NCI-H446 treated with DMSO at 0.1 percent for 48 hours (cell line): ENCODE measurements at regions not wholly inside any gene's neighbourhood (a gene's known extent, or its start where the extent isn't known, plus 50 kb on each side); places are given as distances from the start of the nearest gene placed in this dataset.

Experiments used
- DNase-seq: peaks from one replicate; lab custom pipeline; 2025; lab: John Stamatoyannopoulos, UW

DNA sequence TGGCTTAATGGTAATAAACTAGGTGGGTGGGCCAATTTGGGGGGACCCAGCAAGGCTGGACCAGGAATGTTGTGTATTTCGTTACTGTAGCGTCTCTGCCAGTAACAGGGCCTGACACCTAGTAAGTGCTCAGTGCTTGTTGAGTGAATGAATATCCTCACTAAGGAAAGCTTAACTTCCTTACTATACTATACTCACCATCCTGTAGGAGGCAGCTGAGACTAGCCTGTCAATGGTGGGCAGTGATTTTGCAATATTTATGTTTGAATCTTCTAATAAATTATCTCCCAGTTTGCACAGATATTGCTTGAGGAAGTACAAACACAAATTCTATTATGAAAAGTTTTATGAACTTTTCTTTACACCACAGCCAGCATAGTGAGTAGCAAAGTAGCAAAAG lies 370.7 kb upstream of the SYT4 start:
- DNase-seq, result no peak

DNA sequence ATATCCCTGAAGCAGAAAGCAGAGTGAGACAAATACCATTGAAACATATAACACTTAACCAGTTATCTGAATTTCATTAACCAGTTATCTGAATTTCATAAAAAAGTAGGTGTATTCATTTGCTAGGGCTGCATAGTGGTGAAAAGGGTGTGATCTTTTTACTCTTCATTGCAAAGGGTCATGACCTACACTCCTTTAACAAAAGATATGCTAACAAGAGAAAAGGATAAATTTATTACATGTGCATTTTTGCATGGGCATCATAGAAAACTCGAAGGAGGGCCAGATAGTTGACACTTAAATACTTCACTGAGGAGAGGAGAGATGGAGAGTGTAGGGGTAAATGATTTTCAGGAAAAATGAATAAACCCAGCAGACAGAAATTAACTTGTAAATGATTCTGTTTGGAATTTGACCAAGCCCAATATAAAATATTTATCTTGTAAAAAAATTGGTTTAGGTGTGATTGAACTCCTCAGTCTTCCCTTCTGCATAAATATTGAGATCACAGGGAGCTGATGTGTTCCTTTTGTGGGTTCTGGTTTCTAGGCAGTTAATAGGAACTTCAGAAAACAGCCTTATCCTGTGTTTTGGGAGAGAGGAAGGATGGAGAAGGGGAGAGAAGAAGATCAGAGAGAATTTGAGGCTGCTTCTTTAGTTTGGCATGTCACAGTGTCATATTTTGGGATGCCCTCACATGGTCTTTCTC lies 372.5 kb upstream of the SYT4 start:
- DNase-seq, result no peak

DNA sequence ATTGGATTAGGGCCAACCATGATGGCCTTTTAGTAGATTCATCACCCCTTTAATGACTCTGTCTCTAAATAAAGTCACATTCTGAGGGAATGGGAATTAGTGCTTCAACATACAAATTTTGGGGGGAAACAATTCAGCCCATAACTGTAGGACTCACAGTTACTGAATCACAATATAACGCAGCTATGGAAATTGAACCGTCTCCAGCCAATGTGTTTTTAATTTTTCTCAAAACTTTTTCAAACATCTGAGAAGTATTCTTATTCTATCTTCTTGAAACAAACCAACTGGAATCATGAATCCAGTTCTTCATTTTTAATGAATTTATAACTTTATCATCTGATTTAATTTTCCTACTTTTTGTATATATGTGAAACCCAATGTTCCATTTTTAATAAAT lies 373.1 kb upstream of the SYT4 start:
- no peak for DNase-seq

DNA sequence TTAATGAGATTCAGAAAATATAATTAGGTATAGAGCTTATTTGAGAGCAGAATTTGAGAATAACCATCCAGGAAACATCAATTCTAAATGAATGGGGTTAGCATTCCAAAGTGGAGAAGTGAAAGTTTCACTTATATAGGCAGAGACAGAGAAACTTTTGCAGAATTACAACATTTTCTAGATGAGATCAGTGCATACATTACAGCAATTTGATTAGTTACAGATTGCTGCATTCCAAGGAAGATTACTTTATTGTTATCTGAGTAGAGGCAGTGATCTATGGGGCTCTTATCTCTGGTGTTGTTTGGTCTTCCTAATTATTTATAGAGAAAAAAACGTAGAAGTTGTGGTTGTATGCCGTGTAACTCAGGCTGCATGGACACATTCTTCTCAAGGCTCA lies 373.8 kb upstream of the SYT4 start:
- no peak for DNase-seq

DNA sequence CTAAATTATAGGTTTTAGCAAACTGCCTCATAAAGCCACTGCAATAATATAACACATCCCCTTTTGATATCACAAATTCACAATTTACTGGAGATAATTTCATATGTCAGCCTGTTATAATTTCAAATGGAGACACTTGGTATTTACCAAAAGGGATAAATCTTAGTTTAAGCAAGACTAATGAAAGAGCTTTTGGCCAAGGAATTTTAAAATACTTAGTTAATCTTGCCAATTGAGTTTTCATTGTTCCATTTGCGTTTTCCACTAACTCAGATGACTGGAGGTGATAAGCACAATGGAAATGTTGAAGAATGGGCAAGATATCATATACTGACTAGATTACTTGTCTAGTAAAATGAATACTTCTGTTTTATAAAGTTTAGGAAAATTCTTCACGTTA lies 379.3 kb upstream of the SYT4 start:
- no peak for DNase-seq

DNA sequence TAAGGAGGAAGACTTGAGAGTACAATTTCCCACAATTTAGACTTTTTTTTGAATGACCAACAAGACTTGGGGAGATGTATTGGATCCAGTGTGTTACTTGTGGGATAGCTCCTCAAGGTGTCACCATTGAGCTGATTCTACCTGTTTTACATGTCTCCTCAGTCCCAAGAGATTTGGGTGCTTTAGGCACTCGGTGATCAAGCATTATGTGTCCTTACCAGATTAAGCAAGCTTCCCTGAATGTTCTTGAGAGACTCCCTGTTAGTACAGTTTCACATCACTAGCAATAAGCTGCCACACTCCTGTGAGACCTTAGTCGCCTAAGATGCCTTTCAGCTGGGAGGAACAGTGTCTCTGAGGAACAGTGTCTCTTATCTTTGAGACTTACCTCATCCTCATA lies 384.3 kb upstream of the SYT4 start:
- DNase-seq, result peak; percentile 27

DNA sequence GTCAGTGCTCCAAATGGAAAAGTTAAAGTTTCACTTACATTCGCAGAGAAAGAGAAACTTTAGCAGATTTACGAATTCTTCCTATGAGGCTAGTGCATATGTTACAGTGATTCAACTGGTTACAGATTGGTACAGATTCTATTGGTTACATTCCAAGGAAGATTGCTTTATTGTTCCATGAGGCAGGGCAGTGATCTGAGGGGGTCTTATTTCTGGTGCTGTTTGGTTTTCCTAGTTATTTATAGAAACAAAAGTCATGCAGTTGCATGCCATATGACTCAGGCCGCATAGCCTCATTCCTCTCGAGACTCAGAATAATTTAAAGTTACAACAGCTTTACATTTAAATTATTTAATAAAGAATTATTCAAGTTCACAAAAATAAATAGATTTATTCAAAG lies 385.4 kb upstream of the SYT4 start:
- DNase-seq, result peak; percentile 25

DNA sequence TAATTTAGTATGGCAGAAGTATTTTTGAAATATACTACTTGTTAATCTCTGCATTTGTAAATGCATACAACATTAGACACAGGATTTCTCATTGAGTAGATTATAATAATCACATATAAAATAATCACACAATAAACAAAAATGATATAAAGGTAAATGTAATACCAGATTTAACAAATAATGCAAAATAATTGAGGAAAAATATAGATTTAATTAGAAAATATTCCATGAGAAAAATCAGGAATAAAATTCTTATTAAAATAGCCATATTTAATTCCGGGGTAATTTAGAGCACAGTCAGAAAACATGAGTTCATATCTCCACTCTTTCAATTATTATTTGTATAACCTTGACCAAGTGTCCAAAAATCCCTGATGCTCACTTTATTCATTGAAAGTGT lies 385.9 kb upstream of the SYT4 start:
- DNase-seq, result no peak

DNA sequence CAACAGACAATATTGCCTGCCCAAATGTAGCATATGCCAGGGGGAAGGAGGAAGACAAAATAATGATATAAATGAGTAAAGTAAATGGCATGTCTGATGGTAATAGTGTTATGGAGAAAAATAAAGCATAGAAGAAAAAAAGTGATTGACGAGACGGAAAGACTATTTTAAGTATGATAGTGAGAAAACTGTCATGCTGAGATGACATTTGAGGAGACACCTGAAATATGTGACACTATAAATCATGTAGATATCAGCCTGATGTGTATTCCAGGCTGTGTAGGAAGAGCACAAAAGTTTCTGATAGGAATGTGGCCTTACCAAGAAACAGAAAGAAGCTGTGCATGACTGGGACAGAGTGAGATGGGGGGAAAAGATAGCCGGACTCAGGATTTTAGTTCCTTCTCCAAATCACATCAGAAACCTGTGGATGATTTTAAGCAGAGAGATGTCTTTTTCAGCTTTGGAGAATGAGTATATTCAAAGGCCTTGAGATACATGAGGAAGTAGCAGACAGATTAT lies 387.3 kb upstream of the SYT4 start:
- no peak for DNase-seq

DNA sequence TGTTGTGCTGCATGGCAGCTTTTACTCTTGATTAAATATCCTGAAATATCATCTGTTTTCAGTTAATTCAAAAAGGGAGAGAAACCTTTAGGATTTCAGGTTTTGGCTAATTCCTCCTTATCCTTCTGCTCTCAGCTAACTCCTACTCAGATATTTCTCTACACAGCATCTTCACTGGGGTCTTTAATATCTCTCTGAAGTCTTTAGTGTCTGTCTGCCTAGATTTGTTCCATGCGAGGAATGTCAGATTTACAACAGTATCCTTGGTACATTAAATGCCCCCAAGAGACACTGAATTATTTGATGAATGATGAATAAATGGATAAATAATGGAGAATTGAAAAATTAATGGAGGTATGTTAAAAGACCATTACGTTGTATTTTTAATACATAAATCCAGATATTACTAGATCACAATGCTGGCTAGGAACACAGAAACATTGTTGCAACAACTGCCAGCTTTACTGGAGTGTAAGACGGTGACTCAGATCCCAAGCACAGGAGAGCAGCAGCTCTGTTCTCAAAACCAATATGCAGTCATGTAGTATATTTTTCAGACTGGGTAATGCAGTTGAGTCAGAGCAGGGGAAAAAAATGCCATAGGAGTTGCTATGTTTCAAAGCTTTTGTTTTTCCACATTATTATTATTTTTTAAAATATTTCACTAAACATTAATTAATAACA lies 388.0 kb upstream of the SYT4 start:
- DNase-seq, result peak; percentile 30

DNA sequence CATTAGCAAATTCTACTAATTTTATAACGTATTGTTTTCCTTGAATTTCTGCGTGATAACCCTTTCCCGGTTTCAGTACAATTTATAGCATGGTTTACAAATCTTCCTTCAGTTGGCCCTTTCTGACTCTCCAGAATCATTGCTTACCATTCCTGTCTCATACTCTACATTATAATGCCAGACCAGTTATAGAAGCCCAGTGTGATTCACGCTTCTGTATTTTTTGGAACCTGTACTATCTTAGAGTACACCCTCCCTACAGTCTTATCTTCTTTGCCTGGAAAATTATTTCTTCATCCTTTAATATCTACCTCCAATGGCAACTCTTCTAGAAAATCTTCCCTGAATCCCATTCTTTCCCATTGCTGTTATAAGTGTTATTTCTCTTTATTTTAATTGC lies 391.6 kb upstream of the SYT4 start:
- DNase-seq, result no peak

DNA sequence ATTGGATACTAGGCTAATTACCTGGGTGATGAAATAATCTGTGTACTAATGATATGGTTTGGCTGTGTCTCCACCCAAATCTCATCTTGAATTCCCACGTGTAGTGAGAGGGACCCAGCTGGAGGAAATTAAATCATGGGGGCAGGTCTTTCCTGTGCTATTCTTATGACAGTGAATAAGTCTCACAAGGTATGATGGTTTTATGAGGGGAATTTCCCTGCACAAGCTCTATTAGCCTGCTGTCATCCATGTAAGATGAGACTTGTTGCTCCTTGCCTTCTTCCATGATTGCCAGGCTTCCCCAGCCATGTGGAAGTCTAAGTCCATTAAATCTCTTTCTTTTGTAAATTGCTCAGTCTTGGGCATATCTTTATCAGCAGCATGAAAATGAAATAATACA lies 394.1 kb upstream of the SYT4 start:
- DNase-seq, result no peak

DNA sequence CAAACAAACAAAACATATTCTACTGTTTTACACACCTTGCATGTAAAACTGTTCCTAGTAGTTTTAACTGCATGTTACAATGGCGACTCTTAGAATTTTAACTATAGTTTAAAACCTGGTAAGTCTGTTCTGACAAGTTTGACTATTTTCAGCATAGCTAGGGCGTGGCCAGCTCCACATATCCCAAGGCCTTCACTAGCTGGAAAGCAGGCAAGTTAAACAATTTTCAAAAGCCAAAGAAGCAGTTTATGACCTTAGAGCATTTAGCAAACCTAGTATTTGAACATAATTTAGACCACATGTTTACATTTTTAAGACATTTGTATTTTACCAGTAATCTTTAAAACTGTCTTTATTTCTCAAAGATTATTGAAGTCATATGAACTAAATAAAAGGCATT lies 402.8 kb upstream of the SYT4 start:
- DNase-seq, result no peak

DNA sequence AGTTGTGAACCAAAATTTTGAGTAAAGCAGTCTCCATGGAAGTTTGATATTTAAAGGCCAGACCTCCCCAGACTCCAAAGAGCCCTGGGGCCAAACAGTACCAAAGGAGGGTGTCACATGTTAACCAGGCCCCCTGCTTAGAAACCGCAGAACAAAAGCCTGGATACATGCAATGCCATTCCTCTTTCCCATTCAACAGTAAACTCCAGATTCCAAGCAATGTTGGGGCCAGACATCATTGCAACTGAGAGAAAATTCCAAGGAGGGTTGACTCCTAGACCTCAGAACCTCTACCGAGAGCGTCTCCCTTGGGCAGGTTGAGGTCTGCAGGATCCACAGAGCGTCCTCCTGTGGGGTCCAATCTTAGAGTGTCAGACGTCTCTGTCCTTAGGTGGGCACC lies 404.4 kb upstream of the SYT4 start:
- no peak for DNase-seq

DNA sequence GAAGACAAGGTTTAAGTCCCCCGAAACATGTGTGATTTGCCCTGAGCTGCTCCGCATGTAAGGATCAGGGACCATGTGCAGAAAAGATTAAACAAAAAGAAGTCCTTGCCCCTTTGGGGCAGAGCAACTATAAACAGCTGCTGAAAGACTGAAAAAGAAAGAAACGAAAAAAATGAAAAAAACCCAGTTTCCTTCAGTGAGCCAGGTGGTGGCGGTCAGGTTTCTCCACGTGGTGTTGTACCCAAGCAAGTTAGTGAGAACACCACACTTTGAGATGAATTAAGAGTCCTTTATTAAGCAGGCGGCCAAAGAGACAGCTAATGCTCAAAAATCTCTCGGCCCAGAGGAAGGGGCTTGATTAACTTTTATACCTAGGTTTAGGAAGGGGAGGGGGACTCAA lies 404.9 kb upstream of the SYT4 start:
- DNase-seq, result no peak

DNA sequence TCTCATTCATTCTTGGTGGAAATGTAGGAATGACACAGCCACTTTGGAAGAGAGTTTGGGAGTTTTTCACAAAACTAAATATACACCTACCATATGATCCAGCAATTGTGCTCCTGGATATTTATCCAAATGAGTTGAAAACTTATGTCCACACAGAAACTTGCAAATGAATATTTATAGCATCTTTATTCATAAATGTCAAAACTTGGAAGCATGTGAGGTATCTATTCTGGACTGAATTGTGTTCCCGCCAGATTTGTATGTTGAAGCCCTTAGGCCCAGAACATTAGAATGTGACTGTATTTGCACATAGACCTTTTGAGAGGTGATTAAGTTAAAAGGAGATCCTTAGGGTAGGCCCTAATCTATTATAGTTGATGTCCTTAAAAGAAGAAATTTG lies 409.4 kb upstream of the SYT4 start:
- no peak for DNase-seq

DNA sequence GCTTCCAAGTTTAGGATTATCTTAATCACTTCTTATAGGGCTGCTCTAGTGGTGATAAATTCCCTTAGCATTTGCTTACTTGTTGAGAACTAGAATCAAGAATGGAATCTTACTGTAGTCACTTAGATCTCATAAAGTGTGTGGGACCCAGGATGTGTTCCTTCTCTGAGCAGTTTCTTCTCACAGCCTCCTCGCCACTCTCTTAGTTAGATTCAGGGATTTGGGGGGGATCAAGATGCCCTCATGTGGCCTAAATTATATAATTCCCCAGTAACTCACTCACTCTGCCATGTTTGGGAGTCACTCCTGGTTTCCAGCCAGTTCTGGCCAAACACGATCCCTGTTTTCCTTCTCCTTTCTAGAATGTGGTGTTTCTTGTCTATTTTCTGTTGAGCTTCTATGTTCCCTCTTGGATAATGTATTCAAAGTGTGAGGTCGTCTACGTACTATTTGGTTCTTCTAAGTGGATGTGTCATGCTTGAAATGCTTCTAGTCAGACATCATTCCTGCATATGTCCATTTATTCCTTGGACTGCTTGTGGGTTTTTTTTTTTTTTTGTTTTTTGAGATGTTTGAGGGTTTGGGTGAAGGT lies 414.9 kb upstream of the SYT4 start:
- DNase-seq, result no peak

DNA sequence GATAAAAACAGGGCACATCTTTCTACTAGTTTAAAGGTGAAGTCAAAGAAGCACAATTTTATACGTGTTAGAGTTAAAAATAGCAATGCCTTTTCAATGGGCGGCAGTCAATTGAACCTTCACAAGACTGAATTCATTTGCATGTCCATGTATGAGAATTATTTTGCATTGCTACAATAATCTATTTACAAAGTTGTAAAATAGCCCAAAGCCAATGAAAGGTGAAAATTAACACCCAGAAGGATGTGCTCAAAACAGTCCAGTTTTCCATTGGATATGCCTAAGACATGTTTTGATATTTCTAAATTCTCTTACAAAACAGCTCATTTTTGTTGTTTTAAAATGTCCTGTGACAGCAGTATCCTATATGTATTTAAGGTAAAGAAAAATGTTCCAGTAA lies 425.1 kb upstream of the SYT4 start:
- DNase-seq, result no peak

DNA sequence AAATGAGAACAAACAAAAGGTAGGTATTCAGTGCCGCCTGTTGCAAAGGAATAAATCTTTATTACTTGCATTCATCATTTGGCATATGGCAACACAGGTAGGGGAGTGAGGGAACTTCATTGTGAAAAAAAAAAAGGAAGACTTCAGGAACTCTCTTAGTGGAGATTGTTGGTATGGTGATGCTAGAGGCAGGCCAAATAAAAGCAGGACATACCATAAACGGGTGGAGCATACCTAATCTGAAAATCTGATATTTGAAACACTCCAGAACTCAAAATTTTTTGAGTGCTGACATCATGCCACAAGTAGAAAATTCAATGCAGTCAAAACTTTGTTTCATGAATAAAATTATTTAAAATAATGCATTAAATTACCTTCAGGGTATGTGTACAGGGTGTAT lies 425.8 kb upstream of the SYT4 start:
- DNase-seq, result no peak

DNA sequence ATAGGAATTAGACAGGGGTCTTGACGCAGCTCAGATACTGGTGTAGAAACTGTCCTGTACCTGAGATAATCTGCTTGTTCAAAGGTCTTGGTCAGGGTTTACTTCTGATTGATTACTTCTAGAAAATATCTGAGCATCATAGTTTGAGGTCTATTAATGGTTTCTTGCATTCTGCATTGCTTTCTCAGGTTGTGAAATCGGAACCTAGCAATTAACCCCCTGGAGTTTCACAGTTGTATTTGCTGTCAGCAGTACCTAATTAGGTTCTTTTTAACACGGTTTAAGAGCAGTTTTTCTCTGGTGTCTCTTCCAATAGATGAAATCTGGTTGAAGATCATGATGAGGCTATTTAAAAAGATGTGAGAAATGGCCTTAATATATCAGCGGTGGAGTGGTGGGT lies 428.6 kb upstream of the SYT4 start:
- DNase-seq, result no peak

DNA sequence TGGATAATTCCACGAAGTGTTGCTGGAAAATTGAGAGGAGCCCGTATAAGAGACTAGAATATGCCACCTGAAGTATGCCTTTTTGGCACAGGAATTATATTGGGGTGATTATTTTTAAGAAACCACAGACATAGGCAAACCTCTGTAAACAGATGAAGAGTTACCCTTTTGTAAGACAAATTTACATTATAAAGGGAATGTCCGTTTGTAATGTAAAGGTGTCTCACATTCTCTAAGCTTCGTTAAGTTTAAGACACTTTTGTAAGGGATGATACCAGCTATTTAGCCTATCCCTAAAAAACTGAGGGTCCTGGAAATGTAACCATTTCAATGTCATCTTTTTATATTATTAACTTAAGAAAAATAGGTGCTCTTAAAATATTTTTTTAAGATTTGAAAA lies 432.8 kb upstream of the SYT4 start:
- no peak for DNase-seq

DNA sequence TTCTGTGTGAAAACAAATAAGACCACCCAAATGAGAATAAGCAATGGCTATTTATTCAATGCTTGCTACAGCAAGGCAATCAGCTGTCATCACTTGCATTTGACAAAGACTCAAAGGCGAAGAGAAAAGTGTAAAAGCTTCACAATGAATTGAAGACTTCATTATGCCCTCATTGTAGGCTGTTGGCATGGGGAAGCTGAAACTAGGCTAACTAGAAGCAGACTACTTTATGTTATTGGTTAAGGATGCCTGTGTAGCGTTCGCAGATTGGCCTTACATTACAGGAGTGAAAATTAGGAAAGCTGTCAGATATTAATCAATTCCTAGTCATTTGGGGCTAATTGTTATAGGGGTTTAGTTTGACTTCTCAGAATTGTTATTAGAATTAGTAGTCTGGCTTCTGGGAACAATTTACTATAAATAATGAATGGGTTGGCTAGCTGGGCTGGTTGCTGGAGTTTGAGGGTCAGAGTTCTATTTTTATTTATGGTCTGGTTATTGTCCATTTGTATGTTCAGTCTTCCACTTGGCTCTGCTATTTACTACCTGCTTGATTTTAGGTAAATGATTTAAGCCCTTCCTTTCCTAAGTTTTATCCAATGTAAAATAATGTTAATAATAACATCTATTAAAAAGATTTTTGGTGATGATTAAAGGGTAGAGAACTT lies 437.2 kb upstream of the SYT4 start:
- DNase-seq, result no peak

DNA sequence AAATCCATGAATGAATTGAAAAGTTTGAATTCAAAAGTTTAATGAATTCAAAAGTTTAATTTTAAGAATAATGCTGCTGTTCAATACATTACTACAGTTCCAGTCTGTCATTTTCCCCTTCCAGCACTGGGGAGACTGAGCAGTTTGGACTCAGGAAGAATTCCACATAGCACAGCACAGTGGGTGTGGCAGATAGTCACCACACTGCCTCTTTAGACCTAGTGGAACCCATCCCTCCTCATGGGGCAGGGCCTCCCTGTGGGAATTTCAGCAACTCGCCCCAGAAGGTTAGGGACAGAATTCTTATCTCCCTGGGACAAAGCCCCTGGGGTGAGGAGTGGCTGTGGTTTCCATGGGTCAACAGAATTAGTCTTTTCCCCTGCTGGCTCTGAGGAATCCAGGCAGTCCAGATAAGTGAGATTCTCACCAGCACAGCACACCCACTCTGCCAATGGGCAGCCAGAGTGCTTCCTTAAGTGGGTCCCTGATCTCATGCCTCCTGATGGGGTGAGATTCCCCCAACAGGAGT lies 442.0 kb upstream of the SYT4 start:
- no peak for DNase-seq
